SK-N-SH treated with all-trans-retinoic acid at 6 μM for 48 hours (cell line): ENCODE measurements at regions not wholly inside any gene's neighbourhood (a gene's known extent, or its start where the extent isn't known, plus 50 kb on each side); places are given as distances from the start of the nearest gene placed in this dataset.
"Not testable (repeated sequence)": the region's sequence is repeated elsewhere in the genome, so short reads cannot be mapped to it uniquely, and the experiment has no call there.

Experiments used
- ATAC-seq: fragments of 200-7000 bp; cut with Tn5 transposase; 3 replicates; pipeline ENCODE4 v1.9.1; 2020; ENCODE audit warnings: mild to moderate bottlenecking, moderate library complexity
- ARNTL ChIP-seq: fragments of 450-650 bp; formaldehyde crosslinking; IDR thresholded peaks from 2 replicates; pipeline ENCODE4 v1.5.0; 2020; ENCODE audit warnings: low read depth, mild to moderate bottlenecking, moderate library complexity, borderline replicate concordance
- CREB5 ChIP-seq: fragments of 250-450 bp; sonication (Bioruptor Pico); IDR thresholded peaks from 2 replicates; pipeline ENCODE4 v1.5.1; 2020; ENCODE audit warnings: low read depth, mild to moderate bottlenecking, moderate library complexity
- GLIS3 ChIP-seq: fragments of 250-450 bp; sonication (Bioruptor Pico); IDR thresholded peaks from 2 replicates; pipeline ENCODE4 v1.5.0; 2020; ENCODE audit warnings: mild to moderate bottlenecking, moderate library complexity
- ISL1 ChIP-seq: fragments of 250-450 bp; sonication (Bioruptor Pico); IDR thresholded peaks from 2 replicates; pipeline ENCODE4 v2.1.2; 2022; ENCODE audit warnings: mild to moderate bottlenecking, moderate library complexity
- OSR1 ChIP-seq: fragments of 250-450 bp; sonication (Bioruptor Pico); IDR thresholded peaks from 2 replicates; pipeline ENCODE4 v1.8.0; 2022; ENCODE audit warnings: moderate library complexity, mild to moderate bottlenecking, inconsistent platforms
- PPARA ChIP-seq: fragments of 250-450 bp; sonication (Bioruptor Pico); IDR thresholded peaks from 2 replicates; pipeline ENCODE4 v1.5.0; 2020; ENCODE audit warnings: mild to moderate bottlenecking, borderline replicate concordance
- RARB ChIP-seq: fragments of 250-450 bp; sonication (Bioruptor Pico); IDR thresholded peaks from 2 replicates; pipeline ENCODE4 v1.8.0; 2021; ENCODE audit warnings: mild to moderate bottlenecking, moderate library complexity
- TCF4 ChIP-seq: fragments of 250-450 bp; sonication (Bioruptor Pico); IDR thresholded peaks from 2 replicates; pipeline ENCODE4 v1.8.0; 2021; ENCODE audit warnings: mild to moderate bottlenecking, moderate library complexity, borderline replicate concordance
- TOX ChIP-seq: fragments of 250-450 bp; sonication (Bioruptor Pico); IDR thresholded peaks from 2 replicates; pipeline ENCODE4 v1.8.0; 2021; ENCODE audit warnings: mild to moderate bottlenecking, moderate library complexity, borderline replicate concordance
- TSHZ2 ChIP-seq: fragments of 250-450 bp; sonication (Bioruptor Pico); IDR thresholded peaks from 2 replicates; pipeline ENCODE4 v1.5.0; 2020; ENCODE audit warnings: mild to moderate bottlenecking, moderate library complexity
- ZC3H10 ChIP-seq: fragments of 250-450 bp; sonication (Bioruptor Pico); IDR thresholded peaks from 2 replicates; pipeline ENCODE4 v1.5.1; 2021; ENCODE audit warnings: mild to moderate bottlenecking, moderate library complexity
- ZFP3 ChIP-seq: fragments of 250-450 bp; sonication (Bioruptor Pico); IDR thresholded peaks from 2 replicates; pipeline ENCODE4 v1.5.0; 2020; ENCODE audit warnings: mild to moderate bottlenecking, moderate library complexity
- ZFP30 ChIP-seq: fragments of 450-650 bp; formaldehyde crosslinking; IDR thresholded peaks from 2 replicates; pipeline ENCODE4 v1.5.0; 2022; ENCODE audit warnings: mild to moderate bottlenecking, moderate library complexity
- ZNF565 ChIP-seq: fragments of 450-650 bp; formaldehyde crosslinking; conservative IDR thresholded peaks from 2 replicates; pipeline ENCODE4 v1.5.0; 2020; ENCODE audit warnings: low read depth, mild to moderate bottlenecking, moderate library complexity
- ZNF70 ChIP-seq: fragments of 450-650 bp; formaldehyde crosslinking; IDR thresholded peaks from 2 replicates; pipeline ENCODE4 v1.5.0; 2020; ENCODE audit warnings: mild to moderate bottlenecking, moderate library complexity
- ZNF8 ChIP-seq: fragments of 450-650 bp; formaldehyde crosslinking; IDR thresholded peaks from 2 replicates; pipeline ENCODE4 v1.5.0; 2020; ENCODE audit warnings: mild to moderate bottlenecking, moderate library complexity
- TF ChIP-seq, protein P1 (sequence below): fragments of 250-450 bp; sonication (Bioruptor Pico); IDR thresholded peaks from 2 replicates; pipeline ENCODE4 v1.8.0; 2020; ENCODE audit warnings: mild to moderate bottlenecking, moderate library complexity, borderline replicate concordance
- TF ChIP-seq, protein P2 (sequence below): fragments of 250-450 bp; sonication (Bioruptor Pico); IDR thresholded peaks from 2 replicates; pipeline ENCODE4 v1.8.0; 2021; ENCODE audit warnings: low read depth, mild to moderate bottlenecking, moderate library complexity, borderline replicate concordance
- TF ChIP-seq, protein P3 (sequence below): fragments of 250-450 bp; sonication (Bioruptor Pico); IDR thresholded peaks from 2 replicates; pipeline ENCODE4 v1.5.1; 2021; ENCODE audit warnings: mild to moderate bottlenecking, moderate library complexity

GRCh38 chr15:85267158-85267857, 113.1 kb upstream of the AKAP13 start:
- not testable (repeated sequence) for ATAC-seq

DNA sequence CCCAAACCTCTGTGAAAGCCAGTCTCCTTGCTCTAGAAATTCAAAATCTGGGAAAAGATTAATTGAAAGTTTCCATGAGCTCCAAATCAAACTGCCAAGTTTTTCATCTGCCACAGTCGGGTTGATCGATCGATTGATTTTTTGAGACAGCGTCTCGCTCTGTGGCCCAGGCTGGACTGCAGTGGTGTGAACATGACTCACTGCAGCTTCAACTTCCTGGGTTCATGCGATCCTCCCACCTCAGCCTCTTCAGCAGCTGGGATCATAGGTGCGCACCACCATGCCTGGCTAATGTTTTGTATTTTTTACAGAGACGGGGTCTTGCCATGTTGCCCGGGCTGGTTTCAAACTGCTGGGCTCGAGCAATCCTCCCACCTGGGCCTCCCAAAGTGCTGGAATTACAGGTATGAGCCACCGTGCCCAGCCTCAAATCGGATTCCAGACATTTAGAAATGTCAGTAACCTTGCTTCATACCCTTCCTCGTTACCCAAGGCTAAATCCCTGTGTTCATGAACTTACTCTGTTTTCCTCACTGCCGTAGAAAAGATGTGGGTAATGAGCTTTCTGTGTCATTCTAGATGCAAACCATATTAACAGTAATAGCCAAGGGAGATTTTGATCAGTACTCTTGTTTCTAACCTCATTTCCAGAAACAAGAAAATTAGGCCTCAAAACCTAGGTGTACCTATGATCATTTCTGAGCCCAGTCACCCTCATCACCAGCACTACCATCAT, 105.9 kb upstream of the AKAP13 start:
- TF ChIP-seq ZNF8 (CRISPR knock-in tag) (no peak), OSR1 (no peak), TOX (CRISPR knock-in tag) (no peak), CREB5 (CRISPR knock-in tag) (no peak), TSHZ2 (CRISPR knock-in tag) (no peak), ZFP3 (CRISPR knock-in tag) (no peak), PPARA (CRISPR knock-in tag) (no peak), ARNTL (CRISPR knock-in tag) (no peak), ZNF565 (CRISPR knock-in tag) (no peak), ZFP30 (no peak), ZC3H10 (CRISPR knock-in tag) (no peak)
- TF ChIP-seq, protein P1, sequence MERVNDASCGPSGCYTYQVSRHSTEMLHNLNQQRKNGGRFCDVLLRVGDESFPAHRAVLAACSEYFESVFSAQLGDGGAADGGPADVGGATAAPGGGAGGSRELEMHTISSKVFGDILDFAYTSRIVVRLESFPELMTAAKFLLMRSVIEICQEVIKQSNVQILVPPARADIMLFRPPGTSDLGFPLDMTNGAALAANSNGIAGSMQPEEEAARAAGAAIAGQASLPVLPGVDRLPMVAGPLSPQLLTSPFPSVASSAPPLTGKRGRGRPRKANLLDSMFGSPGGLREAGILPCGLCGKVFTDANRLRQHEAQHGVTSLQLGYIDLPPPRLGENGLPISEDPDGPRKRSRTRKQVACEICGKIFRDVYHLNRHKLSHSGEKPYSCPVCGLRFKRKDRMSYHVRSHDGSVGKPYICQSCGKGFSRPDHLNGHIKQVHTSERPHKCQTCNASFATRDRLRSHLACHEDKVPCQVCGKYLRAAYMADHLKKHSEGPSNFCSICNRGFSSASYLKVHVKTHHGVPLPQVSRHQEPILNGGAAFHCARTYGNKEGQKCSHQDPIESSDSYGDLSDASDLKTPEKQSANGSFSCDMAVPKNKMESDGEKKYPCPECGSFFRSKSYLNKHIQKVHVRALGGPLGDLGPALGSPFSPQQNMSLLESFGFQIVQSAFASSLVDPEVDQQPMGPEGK (CRISPR knock-in tag), result no peak
- TF ChIP-seq, all 23 proteins: peak for 0
- ATAC-seq, result no peak

DNA sequence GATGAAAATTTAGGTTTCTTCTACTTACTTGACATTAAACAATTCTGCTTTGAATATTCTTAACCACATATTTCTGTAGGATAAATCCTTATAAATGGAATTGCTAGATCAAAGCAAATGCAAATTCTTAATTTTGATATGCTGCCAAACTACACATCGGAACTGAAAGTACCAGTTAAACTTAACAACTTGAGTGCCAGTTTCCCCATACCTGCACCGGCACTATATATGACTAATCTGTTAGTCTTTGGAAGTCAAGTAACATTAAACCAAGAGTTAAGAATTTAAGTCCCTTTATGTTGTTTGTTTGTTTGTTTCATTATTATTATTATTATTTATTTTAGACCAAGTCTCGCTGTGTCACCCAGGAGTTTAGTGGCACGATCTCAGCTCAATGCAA, 103.9 kb upstream of the AKAP13 start:
- no peak for TF ChIP-seq RARB
- no peak for TF ChIP-seq GLIS3 (CRISPR knock-in tag)
- no peak for TF ChIP-seq TCF4 (CRISPR knock-in tag)
- TF ChIP-seq, protein P2, sequence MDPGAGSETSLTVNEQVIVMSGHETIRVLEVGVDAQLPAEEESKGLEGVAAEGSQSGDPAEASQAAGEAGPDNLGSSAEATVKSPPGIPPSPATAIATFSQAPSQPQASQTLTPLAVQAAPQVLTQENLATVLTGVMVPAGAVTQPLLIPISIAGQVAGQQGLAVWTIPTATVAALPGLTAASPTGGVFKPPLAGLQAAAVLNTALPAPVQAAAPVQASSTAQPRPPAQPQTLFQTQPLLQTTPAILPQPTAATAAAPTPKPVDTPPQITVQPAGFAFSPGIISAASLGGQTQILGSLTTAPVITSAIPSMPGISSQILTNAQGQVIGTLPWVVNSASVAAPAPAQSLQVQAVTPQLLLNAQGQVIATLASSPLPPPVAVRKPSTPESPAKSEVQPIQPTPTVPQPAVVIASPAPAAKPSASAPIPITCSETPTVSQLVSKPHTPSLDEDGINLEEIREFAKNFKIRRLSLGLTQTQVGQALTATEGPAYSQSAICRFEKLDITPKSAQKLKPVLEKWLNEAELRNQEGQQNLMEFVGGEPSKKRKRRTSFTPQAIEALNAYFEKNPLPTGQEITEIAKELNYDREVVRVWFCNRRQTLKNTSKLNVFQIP (CRISPR knock-in tag), result no peak
- no peak for TF ChIP-seq TSHZ2 (CRISPR knock-in tag)
- no peak for TF ChIP-seq TOX (CRISPR knock-in tag)
- TF ChIP-seq ZFP3 (CRISPR knock-in tag), result no peak
- TF ChIP-seq ARNTL (CRISPR knock-in tag), result no peak
- TF ChIP-seq ISL1 (CRISPR knock-in tag), result no peak
- no peak for TF ChIP-seq ZNF70 (CRISPR knock-in tag)
- TF ChIP-seq PPARA (CRISPR knock-in tag), result no peak
- TF ChIP-seq, protein P3, sequence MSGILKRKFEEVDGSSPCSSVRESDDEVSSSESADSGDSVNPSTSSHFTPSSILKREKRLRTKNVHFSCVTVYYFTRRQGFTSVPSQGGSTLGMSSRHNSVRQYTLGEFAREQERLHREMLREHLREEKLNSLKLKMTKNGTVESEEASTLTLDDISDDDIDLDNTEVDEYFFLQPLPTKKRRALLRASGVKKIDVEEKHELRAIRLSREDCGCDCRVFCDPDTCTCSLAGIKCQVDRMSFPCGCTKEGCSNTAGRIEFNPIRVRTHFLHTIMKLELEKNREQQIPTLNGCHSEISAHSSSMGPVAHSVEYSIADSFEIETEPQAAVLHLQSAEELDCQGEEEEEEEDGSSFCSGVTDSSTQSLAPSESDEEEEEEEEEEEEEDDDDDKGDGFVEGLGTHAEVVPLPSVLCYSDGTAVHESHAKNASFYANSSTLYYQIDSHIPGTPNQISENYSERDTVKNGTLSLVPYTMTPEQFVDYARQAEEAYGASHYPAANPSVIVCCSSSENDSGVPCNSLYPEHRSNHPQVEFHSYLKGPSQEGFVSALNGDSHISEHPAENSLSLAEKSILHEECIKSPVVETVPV (CRISPR knock-in tag), result no peak
- no peak for ATAC-seq
